Nephron progenitor cell (in vitro differentiated cells): ENCODE measurements at regions not wholly inside any gene's neighbourhood (a gene's known extent, or its start where the extent isn't known, plus 50 kb on each side); places are given as distances from the start of the nearest gene placed in this dataset.

ENCODE experiments used
- DNase-seq: peaks from one replicate; pipeline ENCODE4 v3.0.0; 2021
- H3K27ac Mint-ChIP-seq: 2 replicates; pipeline ENCODE4 v1.8.0; 2021; ENCODE audit warnings: mild to moderate bottlenecking, moderate library complexity, mixed read lengths
- H3K27me3 Mint-ChIP-seq: 2 replicates; pipeline ENCODE4 v1.8.0; 2021; ENCODE audit warnings: mild to moderate bottlenecking, low read depth, mixed read lengths; ENCODE audit not compliant: poor library complexity
- H3K36me3 Mint-ChIP-seq: 2 replicates; pipeline ENCODE4 v1.8.0; 2021; ENCODE audit warnings: low read depth, mixed read lengths
- H3K4me1 Mint-ChIP-seq: 2 replicates; pipeline ENCODE4 v1.8.0; 2021; ENCODE audit warnings: mixed read lengths
- H3K4me3 Mint-ChIP-seq: 2 replicates; pipeline ENCODE4 v1.8.0; 2021; ENCODE audit warnings: mild to moderate bottlenecking, moderate library complexity, mixed read lengths
- H3K9me3 Mint-ChIP-seq: 2 replicates; pipeline ENCODE4 v1.8.0; 2021; ENCODE audit warnings: mild to moderate bottlenecking, moderate library complexity, mixed read lengths
- CTCF ChIP-seq: fragments of 200-600 bp; sonication (generic); IDR thresholded peaks from 2 replicates; pipeline ENCODE4 v1.5.0; 2021; ENCODE audit warnings: antibody characterized with exemption

DNA sequence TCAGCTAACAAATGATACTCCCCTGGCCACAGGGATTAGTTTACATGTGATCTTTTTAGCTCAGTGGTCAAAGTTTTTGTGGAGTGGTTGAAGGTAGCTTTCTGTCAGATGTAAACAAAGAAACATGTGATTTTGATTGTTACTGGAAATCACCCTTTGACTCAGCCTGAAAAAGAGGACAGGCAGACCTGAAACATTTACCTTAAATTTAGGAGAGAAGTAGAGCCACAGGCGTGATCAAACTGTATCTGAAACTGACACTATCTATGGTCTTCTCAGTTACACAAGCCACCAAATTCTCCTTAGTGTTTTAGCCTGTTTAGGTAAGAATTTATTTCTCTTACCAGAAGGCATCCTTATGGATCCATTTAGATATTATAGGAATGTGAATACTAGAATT, 136.7 kb downstream of the CBLL2 start:
- Mint-ChIP-seq H3K4me1 (peaks cover 7% of the 10 kb centered on the region), H3K27ac (no peak overlapping the region)

GRCh38 chrX:22424122-22424915, 151.6 kb downstream of the CBLL2 start:
- H3K36me3 Mint-ChIP-seq, result no peaks in the 10 kb centered on the region
- H3K9me3 Mint-ChIP-seq, result peaks cover 10% of the 10 kb centered on the region
- no peak for DNase-seq
- H3K27me3 Mint-ChIP-seq, result no peaks in the 10 kb centered on the region
- TF ChIP-seq CTCF, result no peak
- H3K4me3 Mint-ChIP-seq, result no peak overlapping the region
- H3K27ac Mint-ChIP-seq, result no peak overlapping the region
- H3K4me1 Mint-ChIP-seq, result peaks cover 7% of the 10 kb centered on the region

More for the DNA sequence above, 136.7 kb downstream of the CBLL2 start:
- H3K9me3 Mint-ChIP-seq, result peaks cover 7% of the 10 kb centered on the region
- H3K27me3 Mint-ChIP-seq, result peaks cover 2% of the 10 kb centered on the region
- DNase-seq, result no peak
- no peak for TF ChIP-seq CTCF
- H3K4me3 Mint-ChIP-seq, result no peak overlapping the region
- H3K36me3 Mint-ChIP-seq, result no peaks in the 10 kb centered on the region

DNA sequence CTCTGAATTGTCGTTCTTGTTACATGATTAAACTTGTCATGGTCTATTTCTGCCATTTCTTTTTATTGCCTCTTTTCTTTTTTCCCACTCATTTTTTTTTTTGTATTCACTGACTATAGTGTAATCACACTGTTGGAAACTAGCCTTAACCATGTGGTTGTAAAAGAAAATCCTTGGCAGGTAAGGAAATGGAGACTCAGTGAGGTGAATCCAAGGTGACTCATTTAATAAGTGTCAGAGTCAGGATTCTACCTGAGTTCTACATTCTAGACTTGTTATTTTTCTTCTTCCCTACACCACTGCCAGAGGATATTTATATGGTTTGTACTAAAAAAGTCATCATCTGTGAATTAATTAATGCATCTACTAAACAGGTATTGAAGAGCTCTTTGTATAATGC, 152.2 kb downstream of the CBLL2 start:
- H3K4me1 Mint-ChIP-seq, result peaks cover 7% of the 10 kb centered on the region
- no peak overlapping the region for H3K4me3 Mint-ChIP-seq
- no peak for TF ChIP-seq CTCF
- H3K36me3 Mint-ChIP-seq, result no peaks in the 10 kb centered on the region
- DNase-seq, result no peak
- H3K27me3 Mint-ChIP-seq, result no peaks in the 10 kb centered on the region
- peaks cover 10% of the 10 kb centered on the region for H3K9me3 Mint-ChIP-seq
- H3K27ac Mint-ChIP-seq, result no peak overlapping the region

- no peak for TF ChIP-seq CTCF
- Mint-ChIP-seq H3K27ac (no peak overlapping the region), H3K36me3 (no peaks in the 10 kb centered on the region), H3K4me3 (no peak overlapping the region), H3K4me1 (peaks cover 15% of the 10 kb centered on the region), H3K9me3 (peaks cover 29% of the 10 kb centered on the region), H3K27me3 (no peaks in the 10 kb centered on the region)
- no peak for DNase-seq
These were observed 157.0 kb downstream of the CBLL2 start for GRCh38 chrX:22429704-22430103.

DNA sequence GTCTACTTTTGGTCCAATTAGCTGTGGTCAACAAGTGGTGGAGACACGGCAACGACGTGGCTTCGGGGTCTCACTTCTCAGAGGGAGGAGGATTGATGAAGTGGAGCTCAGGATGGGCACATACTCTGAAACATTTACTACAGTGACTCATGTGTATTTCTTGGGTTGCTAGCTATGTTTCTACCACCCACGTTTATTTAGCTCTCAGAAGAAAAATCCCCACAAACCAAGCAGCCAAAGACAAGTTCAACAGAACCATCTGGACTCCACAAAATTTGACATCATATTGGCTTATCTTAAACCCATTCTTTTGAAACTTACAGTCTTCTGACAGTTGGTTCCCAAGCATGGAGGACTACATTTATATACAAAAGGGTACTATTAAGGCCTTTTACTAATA, 158.0 kb downstream of the CBLL2 start:
- TF ChIP-seq CTCF, result no peak
- Mint-ChIP-seq H3K27ac (no peak overlapping the region), H3K27me3 (no peaks in the 10 kb centered on the region), H3K4me1 (peaks cover 15% of the 10 kb centered on the region), H3K9me3 (peaks cover 38% of the 10 kb centered on the region), H3K4me3 (no peak overlapping the region), H3K36me3 (no peaks in the 10 kb centered on the region)
- no peak for DNase-seq
